ENCODE measurements at regions not wholly inside any gene's neighbourhood (a gene's known extent, or its start where the extent isn't known, plus 50 kb on each side); places are given as distances from the start of the nearest gene placed in this dataset.

DNA sequence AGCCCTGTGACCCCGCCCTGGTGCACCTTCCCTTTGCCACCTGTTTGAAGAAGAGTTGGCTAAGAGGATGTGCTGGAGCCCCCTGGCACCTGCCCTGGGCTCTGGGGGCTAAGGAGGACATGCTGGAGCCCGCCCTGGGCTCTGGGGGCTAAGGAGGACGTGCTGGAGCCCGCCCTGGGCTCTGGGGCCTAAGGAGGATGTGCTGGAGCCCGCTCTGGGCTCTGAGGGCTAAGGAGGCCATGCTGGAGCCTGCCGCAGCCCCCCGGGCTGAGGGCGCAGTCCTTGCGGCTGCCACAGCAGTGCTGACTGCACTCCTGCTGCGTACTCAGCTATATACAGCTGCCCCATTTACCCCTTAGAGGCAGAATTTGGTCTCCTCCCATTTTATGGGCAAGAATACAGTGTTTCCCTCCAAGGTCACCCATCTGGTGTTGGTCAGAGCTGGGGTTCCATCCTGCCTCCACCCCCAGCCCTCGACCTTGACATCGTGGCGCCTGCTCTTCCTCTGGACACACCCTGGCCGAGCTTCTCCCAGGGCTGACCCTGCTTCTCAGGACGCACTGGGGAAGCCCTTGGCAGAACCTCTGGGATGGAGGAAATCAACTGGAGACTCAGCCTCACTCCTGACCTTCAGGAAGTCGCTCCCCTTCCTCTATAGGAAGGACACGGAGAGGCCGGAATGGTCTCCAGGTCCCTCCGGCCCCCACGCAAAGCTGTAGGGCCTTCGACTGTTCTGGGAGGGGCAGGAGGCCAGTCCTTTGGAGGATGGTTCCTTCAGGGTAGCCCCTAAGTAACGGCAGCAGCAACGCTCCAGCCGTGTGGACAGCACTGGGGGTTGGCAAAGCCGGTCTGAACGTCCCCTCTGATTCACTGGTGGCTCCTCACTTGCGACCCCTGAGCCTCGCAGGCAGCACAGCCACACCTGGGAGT is 65.0 kb upstream of the HPCAL1 start:
- no peak for TF ChIP-seq FOXP2 (optimal IDR thresholded peaks at IDR 0.05; ENCODE audit: control extremely low read depth, extremely low read length, insufficient read depth)
- TF ChIP-seq EZH2 (IDR thresholded peaks at IDR 0.05) = no peak
- TF ChIP-seq POLR2AphosphoS5 (IDR thresholded peaks at IDR 0.05; ENCODE audit: borderline replicate concordance, low read depth, low read length) = no peak
- Histone ChIP-seq H3K36me3 (ENCODE audit: insufficient read depth, low read length) (no peaks in the 10 kb centered on the region), H3K4me3 (no peak overlapping the region), H3K27ac (no peak overlapping the region), H3K9ac (ENCODE audit: insufficient read length) (no peak overlapping the region), H3K9me3 (ENCODE audit: low read depth, low read length) (no peaks in the 10 kb centered on the region)
- no peak for DNase-seq (ENCODE audit: low read depth, low spot score)

DNA sequence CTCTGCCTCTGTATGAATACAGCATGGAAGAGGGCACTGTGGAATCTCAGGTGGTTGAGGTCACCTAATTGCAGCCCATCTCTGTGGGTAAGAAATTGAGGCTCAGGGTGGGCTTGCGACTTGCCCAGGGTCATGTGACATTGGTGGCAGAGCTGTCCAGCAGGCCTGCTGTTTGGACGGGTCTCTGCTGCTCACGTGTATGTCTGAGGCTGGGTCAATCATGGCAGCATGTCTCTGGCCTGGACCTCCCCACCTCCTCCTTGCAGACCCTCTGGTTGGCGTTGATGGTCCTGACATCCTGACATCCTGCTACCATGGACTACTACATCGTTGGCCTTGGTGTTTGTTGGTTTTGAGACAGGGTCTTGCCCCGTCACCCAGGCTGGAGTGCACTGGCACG is 64.3 kb upstream of the HPCAL1 start:
- Histone ChIP-seq H3K4me3 (no peak overlapping the region), H3K9ac (ENCODE audit: insufficient read length) (no peak overlapping the region), H3K27ac (no peak overlapping the region), H3K9me3 (ENCODE audit: low read depth, low read length) (no peaks in the 10 kb centered on the region), H3K36me3 (ENCODE audit: insufficient read depth, low read length) (no peaks in the 10 kb centered on the region)
- TF ChIP-seq EZH2 (IDR thresholded peaks at IDR 0.05) (no peak), POLR2AphosphoS5 (IDR thresholded peaks at IDR 0.05; ENCODE audit: borderline replicate concordance, low read depth, low read length) (no peak), FOXP2 (optimal IDR thresholded peaks at IDR 0.05; ENCODE audit: control extremely low read depth, extremely low read length, insufficient read depth) (no peak)
- DNase-seq (ENCODE audit: low read depth, low spot score) = no peak

DNA sequence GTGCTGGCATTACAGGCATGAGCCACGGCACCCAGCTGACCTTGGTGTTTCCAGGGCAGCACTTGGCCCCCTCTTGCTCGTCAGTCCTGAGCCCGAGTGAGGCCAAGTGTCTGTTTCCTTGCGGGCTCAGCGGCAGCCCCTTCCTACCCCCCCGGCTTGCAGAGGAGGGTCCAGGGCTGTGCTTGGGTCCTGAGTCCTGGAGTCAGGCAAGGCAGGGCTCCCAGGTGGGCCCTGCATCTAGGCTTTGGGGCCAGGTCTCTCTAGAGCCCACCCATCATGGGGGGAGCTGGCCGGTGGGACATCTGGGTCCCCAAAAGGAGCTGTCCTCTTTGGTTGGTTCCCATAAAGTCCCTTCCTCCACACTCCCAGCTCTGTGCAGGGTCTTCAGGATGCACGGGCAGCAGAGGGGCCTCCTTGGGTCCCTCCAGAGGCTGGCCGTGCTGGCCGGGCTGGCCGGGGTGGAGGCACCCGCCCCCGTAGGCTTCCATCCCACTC is 63.7 kb upstream of the HPCAL1 start:
- Histone ChIP-seq H3K4me3 (no peak overlapping the region), H3K9ac (ENCODE audit: insufficient read length) (no peak overlapping the region), H3K36me3 (ENCODE audit: insufficient read depth, low read length) (no peaks in the 10 kb centered on the region), H3K9me3 (ENCODE audit: low read depth, low read length) (no peaks in the 10 kb centered on the region), H3K27ac (no peak overlapping the region)
- no peak for TF ChIP-seq EZH2 (IDR thresholded peaks at IDR 0.05)
- no peak for DNase-seq (ENCODE audit: low read depth, low spot score)

DNA sequence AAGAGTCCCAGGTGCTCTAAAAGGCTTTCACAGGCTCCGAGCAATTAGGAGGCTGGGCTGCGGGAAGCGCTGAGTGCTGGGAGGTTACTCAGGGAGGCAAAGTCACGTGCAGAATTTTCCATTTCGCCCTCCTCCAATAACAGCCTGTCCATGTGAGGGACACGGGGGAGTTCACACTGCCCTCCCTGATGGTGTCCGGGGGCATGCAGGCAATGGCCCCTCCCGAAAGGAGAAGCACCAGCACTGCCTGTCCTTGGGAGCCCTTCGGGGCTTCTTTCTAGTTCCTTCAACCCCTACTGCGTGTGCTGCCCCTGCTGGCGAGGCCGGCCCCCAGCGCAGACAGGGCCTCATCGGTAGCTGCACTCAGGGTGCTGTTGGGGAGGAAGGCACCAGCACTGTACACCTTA is 63.1 kb upstream of the HPCAL1 start:
- no peak for DNase-seq (ENCODE audit: low read depth, low spot score)

DNA sequence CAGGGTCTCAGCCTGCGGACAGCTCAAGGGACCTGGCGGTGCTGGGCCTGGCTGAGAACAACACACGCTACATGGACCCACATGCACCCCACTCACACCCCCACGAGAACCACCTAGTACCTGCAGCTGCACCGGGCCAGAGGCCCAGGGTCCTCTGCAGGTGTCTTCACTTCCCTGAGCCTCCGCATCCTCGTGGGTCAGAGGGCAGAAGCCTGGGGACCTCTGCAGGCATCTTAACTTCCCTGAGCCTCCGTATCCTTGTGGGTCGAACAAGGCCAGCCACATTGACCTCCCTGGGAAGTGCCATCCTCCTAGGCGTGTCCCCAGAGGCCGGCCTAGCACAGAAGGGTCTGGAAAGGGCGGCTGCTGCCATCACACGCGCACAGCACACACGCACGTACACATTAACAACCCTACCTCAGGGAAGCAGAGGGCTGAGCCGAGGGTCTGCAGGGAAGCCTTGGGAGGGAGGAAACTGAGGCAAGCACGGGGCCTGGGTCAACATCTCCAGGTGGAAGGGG is 62.5 kb upstream of the HPCAL1 start:
- Histone ChIP-seq H3K9me3 (ENCODE audit: low read depth, low read length) (no peaks in the 10 kb centered on the region), H3K27ac (no peak overlapping the region), H3K4me3 (no peak overlapping the region), H3K36me3 (ENCODE audit: insufficient read depth, low read length) (no peaks in the 10 kb centered on the region), H3K9ac (ENCODE audit: insufficient read length) (no peak overlapping the region)
- no peak for TF ChIP-seq POLR2AphosphoS5 (IDR thresholded peaks at IDR 0.05; ENCODE audit: borderline replicate concordance, low read depth, low read length)
- no peak for TF ChIP-seq EZH2 (IDR thresholded peaks at IDR 0.05)
- TF ChIP-seq FOXP2 (optimal IDR thresholded peaks at IDR 0.05; ENCODE audit: control extremely low read depth, extremely low read length, insufficient read depth) = no peak
- no peak for DNase-seq (ENCODE audit: low read depth, low spot score)

More for the DNA sequence above, 63.1 kb upstream of the HPCAL1 start:
- H3K4me3 ChIP-seq = no peak overlapping the region
- no peak overlapping the region for H3K27ac ChIP-seq
- TF ChIP-seq FOXP2 (optimal IDR thresholded peaks at IDR 0.05; ENCODE audit: control extremely low read depth, extremely low read length, insufficient read depth) = no peak
- no peak for TF ChIP-seq POLR2AphosphoS5 (IDR thresholded peaks at IDR 0.05; ENCODE audit: borderline replicate concordance, low read depth, low read length)
- TF ChIP-seq EZH2 (IDR thresholded peaks at IDR 0.05) = no peak
- no peaks in the 10 kb centered on the region for H3K36me3 ChIP-seq (ENCODE audit: insufficient read depth, low read length)
- H3K9me3 ChIP-seq (ENCODE audit: low read depth, low read length) = no peaks in the 10 kb centered on the region
- no peak overlapping the region for H3K9ac ChIP-seq (ENCODE audit: insufficient read length)

DNA sequence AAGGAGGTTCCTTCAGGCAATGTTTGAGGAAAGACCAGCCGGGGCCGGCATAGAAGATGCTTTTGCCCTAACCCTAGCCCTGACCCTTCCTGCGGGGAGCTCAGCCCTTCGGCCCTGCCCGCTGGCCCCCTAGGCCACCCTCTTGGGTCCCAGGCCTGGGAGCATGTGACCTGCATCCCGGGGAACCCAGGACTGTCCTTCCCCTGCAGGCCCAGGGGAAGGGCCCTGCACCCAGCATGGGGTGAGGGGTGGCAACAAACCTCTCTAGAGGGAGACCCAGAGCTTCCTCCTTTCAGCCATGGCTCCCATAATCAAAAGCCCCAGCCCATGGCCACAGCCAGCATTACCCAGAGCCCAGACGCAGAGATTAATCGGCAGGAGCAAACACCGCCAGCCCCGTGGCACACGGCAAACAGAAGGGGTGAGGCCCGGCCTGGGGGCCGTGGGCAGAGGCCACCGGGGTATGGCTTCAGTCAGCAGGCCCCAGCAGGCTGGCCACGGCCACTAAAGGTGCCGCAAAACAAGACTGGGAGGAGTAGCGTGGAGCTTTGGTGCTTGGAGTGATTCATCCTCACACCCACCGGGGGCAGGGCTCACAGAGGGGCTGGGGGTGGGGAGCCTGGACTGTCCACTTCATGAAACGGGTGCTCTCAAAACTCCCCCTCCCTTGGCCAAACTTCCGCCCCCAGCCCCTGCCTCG is 61.6 kb upstream of the HPCAL1 start:
- Histone ChIP-seq H3K9ac (ENCODE audit: insufficient read length) (no peak overlapping the region), H3K9me3 (ENCODE audit: low read depth, low read length) (no peaks in the 10 kb centered on the region), H3K27ac (no peak overlapping the region), H3K36me3 (ENCODE audit: insufficient read depth, low read length) (no peaks in the 10 kb centered on the region), H3K4me3 (no peak overlapping the region)
- TF ChIP-seq POLR2AphosphoS5 (IDR thresholded peaks at IDR 0.05; ENCODE audit: borderline replicate concordance, low read depth, low read length) (no peak), EZH2 (IDR thresholded peaks at IDR 0.05) (no peak), FOXP2 (optimal IDR thresholded peaks at IDR 0.05; ENCODE audit: control extremely low read depth, extremely low read length, insufficient read depth) (no peak)
- DNase-seq (ENCODE audit: low read depth, low spot score) = no peak

DNA sequence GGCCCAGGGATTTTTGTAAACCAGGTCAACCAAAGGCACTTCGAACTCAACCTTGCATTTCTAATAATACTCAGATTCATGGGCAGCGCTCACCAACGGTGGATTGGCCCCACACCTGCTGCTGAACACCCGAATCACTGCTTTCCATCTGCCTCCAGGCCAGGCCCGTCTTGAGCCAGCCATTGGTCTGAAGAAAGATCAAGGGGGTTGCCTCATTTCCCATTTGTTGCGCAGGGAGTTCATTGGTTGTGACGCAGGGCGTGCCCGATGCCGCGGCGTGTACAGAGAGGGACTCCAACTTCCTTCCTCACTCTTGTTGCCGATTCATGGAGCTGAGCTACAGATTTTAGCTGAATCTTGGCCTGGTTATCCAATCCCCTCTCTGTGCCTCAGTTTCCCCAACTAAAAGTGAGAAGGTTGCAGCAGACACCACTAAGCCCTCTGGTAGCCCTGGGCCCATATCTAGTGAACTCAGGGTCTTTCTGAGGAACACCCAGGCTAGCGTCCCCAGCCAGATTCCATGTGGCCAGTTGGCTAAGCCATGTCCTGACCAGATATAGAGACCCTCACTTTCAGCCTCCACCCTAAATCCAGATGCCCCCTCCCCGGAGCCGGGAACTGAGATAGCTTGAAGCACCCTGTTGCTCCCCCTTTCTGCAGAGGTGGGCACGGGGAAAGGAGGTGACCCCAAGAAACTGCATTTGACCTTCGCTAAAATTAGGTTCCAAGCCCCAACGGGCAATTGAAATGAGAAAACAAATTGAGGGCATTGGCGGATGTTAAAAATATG is 60.9 kb upstream of the HPCAL1 start:
- no peaks in the 10 kb centered on the region for H3K36me3 ChIP-seq (ENCODE audit: insufficient read depth, low read length)
- DNase-seq (ENCODE audit: low read depth, low spot score) = no peak
- TF ChIP-seq EZH2 (IDR thresholded peaks at IDR 0.05) (no peak), FOXP2 (optimal IDR thresholded peaks at IDR 0.05; ENCODE audit: control extremely low read depth, extremely low read length, insufficient read depth) (no peak), POLR2AphosphoS5 (IDR thresholded peaks at IDR 0.05; ENCODE audit: borderline replicate concordance, low read depth, low read length) (no peak)

DNA sequence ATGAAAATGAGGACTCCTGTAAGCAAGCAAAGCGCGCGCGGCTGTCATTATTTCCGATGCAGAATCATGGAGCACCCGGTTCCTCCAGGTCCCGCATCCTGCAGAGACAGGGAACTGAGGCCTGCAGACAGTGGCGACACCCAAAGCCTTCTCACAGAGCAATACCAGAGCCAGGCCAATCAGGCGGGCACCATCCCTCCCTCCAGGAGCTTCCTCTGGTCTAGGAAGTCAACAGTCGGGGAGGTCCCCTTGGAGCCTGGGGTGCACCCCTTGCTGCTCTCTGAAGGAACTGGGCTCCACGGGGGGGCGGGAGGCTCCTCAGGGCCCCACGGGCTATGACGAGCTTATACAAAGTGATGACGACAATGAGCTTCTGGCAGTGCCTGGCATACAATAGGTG is 60.3 kb upstream of the HPCAL1 start:
- no peak for DNase-seq (ENCODE audit: low read depth, low spot score)
- no peaks in the 10 kb centered on the region for H3K9me3 ChIP-seq (ENCODE audit: low read depth, low read length)
- no peak overlapping the region for H3K9ac ChIP-seq (ENCODE audit: insufficient read length)
- TF ChIP-seq POLR2AphosphoS5 (IDR thresholded peaks at IDR 0.05; ENCODE audit: borderline replicate concordance, low read depth, low read length) = no peak
- no peak for TF ChIP-seq FOXP2 (optimal IDR thresholded peaks at IDR 0.05; ENCODE audit: control extremely low read depth, extremely low read length, insufficient read depth)
- TF ChIP-seq EZH2 (IDR thresholded peaks at IDR 0.05) = no peak
- H3K4me3 ChIP-seq = peak overlapping the region; percentile 36
- H3K27ac ChIP-seq = no peak overlapping the region
- H3K36me3 ChIP-seq (ENCODE audit: insufficient read depth, low read length) = no peaks in the 10 kb centered on the region

More for the DNA sequence above, 60.9 kb upstream of the HPCAL1 start:
- Histone ChIP-seq H3K9ac (ENCODE audit: insufficient read length) (no peak overlapping the region), H3K9me3 (ENCODE audit: low read depth, low read length) (no peaks in the 10 kb centered on the region), H3K27ac (no peak overlapping the region), H3K4me3 (no peak overlapping the region)

Measured in SK-N-MC (cell line).